Posterior cingulate gyrus (tissue), 11 donors: ENCODE measurements at regions not wholly inside any gene's neighbourhood (a gene's known extent, or its start where the extent isn't known, plus 50 kb on each side); places are given as distances from the start of the nearest gene placed in this dataset.

ENCODE experiments used
- DNase-seq, 10 donors: peaks; one replicate each; pipeline versions ENCODE4 v3.0.0 to v3.0.0-alpha.2; 2020 to 2021; ENCODE audit warnings: mixed read lengths in 3 of 10
- intact Hi-C: fragments of 100-400 bp; cut with DNase I; formaldehyde crosslinking; loops from one replicate; pipeline ENCODE4 v1.15.1; 2023

- DNase-seq = peak in 2 of 10 donors; percentile 13 to 25
- intact Hi-C loops = no loop called here
Observed at GRCh38 chr6:43972179-43972912, 154.9 kb downstream of the MRPL14 start.

GRCh38 chr6:43971776-43972126 is 155.5 kb downstream of the MRPL14 start:
- no peak for DNase-seq
- intact Hi-C loops = no loop called here

GRCh38 chr6:43970913-43971775 is 156.1 kb downstream of the MRPL14 start:
- DNase-seq = no peak
- intact Hi-C loops = no loop called here

- DNase-seq = no peak
- intact Hi-C loops = no loop called here
Observed at GRCh38 chr6:43970068-43970912, 157.0 kb downstream of the MRPL14 start.

GRCh38 chr6:43969158-43969981 is 157.9 kb downstream of the MRPL14 start:
- intact Hi-C loops = no loop called here
- DNase-seq = no peak

- no peak for DNase-seq
- intact Hi-C loops = no loop called here
Observed at GRCh38 chr6:43968110-43968965, 158.9 kb downstream of the MRPL14 start.

GRCh38 chr6:43967719-43968091 is 159.5 kb downstream of the MRPL14 start:
- intact Hi-C loops = no loop called here
- DNase-seq = no peak

- no peak for DNase-seq
- intact Hi-C loops = no loop called here
Observed at GRCh38 chr6:43966853-43967718, 160.2 kb downstream of the MRPL14 start.

- intact Hi-C loops = no loop called here
- DNase-seq = no peak
Observed at GRCh38 chr6:43966374-43966658, 160.9 kb downstream of the MRPL14 start.

GRCh38 chr6:43965628-43966373 is 161.5 kb downstream of the MRPL14 start:
- intact Hi-C loops = no loop called here
- DNase-seq = no peak

GRCh38 chr6:43964659-43965570 is 162.3 kb downstream of the MRPL14 start:
- intact Hi-C loops = no loop called here
- no peak for DNase-seq

GRCh38 chr6:43963877-43964658 is 163.2 kb downstream of the MRPL14 start:
- intact Hi-C loops = no loop called here
- no peak for DNase-seq

- no peak for DNase-seq
- intact Hi-C loops = no loop called here
Observed at GRCh38 chr6:43963203-43963602, 164.0 kb downstream of the MRPL14 start.

- DNase-seq = no peak
- intact Hi-C loops = no loop called here
Observed at GRCh38 chr6:43962458-43962857, 164.8 kb downstream of the MRPL14 start.

GRCh38 chr6:43957273-43957672 is 170.0 kb downstream of the MRPL14 start:
- intact Hi-C loops = loop anchor here (10.0 kb wide), 1 partner anchor 182 kb away; the partner anchor contains the start of gene VEGFA
- DNase-seq = no peak

- no peak for DNase-seq
- intact Hi-C loops = loop anchor here (10.0 kb wide), 1 partner anchor 182 kb away; the partner anchor contains the start of gene VEGFA
Observed at GRCh38 chr6:43956478-43956877, 170.8 kb downstream of the MRPL14 start.
